ENCODE measurements at regions not wholly inside any gene's neighbourhood (a gene's known extent, or its start where the extent isn't known, plus 50 kb on each side); places are given as distances from the start of the nearest gene placed in this dataset.

GRCh38 chr19:30775956-30776355 is 403.8 kb downstream of the ZNF536 start:
- peaks cover 0 to 3% (median 0%) of the 10 kb centered on the region in 9 donors for H3K4me1 ChIP-seq
- 35 to 49% methylated on average over 4 of the region's 4 CpGs for WGBS, 2 donors
- DNase-seq = no peak

DNA sequence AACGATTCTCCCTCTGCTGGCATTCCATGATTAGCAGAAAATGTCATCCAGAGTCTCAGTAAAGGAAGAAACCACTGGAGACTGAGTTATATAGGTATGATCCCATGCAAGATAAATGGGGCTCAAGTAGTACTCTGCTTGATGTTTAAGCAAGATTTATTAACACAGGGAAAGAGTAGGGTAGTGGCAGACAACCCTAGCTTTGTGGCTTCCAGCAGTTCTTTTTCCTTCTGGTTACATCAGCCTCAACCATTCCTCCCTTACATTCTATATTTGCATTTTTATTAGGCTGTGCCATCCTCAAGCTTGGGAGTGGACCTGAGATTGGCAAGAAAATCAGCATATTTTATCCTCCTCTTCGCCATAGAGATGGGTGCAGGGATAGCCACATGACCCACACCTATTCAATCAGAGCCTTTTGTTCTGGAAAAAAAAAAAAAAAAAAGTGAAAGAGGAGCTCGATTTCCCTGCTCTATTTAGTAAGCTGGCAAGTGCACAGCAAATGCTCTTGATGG is 402.1 kb downstream of the ZNF536 start:
- peaks cover 0 to 21% (median 6%) of the 10 kb centered on the region in 11 donors for H3K9me3 ChIP-seq
- no peak for DNase-seq
- peaks cover 0 to 13% (median 3%) of the 10 kb centered on the region in 7 donors for H3K27me3 ChIP-seq
- no peak for ATAC-seq
- no peaks in the 10 kb centered on the region for H3K4me1 ChIP-seq
- intact Hi-C loops (cut with DNase I) = no loop called here
- WGBS, 2 donors = 57 to 60% methylated on average over 3 of the region's 3 CpGs
- H3K4me3 ChIP-seq = no peak overlapping the region
- H3K36me3 ChIP-seq = no peaks in the 10 kb centered on the region
- TF ChIP-seq, protein P1, sequence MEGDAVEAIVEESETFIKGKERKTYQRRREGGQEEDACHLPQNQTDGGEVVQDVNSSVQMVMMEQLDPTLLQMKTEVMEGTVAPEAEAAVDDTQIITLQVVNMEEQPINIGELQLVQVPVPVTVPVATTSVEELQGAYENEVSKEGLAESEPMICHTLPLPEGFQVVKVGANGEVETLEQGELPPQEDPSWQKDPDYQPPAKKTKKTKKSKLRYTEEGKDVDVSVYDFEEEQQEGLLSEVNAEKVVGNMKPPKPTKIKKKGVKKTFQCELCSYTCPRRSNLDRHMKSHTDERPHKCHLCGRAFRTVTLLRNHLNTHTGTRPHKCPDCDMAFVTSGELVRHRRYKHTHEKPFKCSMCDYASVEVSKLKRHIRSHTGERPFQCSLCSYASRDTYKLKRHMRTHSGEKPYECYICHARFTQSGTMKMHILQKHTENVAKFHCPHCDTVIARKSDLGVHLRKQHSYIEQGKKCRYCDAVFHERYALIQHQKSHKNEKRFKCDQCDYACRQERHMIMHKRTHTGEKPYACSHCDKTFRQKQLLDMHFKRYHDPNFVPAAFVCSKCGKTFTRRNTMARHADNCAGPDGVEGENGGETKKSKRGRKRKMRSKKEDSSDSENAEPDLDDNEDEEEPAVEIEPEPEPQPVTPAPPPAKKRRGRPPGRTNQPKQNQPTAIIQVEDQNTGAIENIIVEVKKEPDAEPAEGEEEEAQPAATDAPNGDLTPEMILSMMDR (IDR thresholded peaks at IDR 0.05) = no peak
- no peak overlapping the region for H3K27ac ChIP-seq

More at GRCh38 chr19:30775956-30776355, 403.8 kb downstream of the ZNF536 start:
- H3K4me3 ChIP-seq = no peak overlapping the region
- no peaks in the 10 kb centered on the region for H3K36me3 ChIP-seq
- no peak for ATAC-seq
- peaks cover 0 to 21% (median 6%) of the 10 kb centered on the region in 11 donors for H3K9me3 ChIP-seq
- TF ChIP-seq, protein P1 (IDR thresholded peaks at IDR 0.05) = no peak
- H3K27me3 ChIP-seq = peaks cover 0 to 22% (median 3%) of the 10 kb centered on the region in 7 donors
- no peak overlapping the region for H3K27ac ChIP-seq
- intact Hi-C loops (cut with DNase I) = no loop called here

DNA sequence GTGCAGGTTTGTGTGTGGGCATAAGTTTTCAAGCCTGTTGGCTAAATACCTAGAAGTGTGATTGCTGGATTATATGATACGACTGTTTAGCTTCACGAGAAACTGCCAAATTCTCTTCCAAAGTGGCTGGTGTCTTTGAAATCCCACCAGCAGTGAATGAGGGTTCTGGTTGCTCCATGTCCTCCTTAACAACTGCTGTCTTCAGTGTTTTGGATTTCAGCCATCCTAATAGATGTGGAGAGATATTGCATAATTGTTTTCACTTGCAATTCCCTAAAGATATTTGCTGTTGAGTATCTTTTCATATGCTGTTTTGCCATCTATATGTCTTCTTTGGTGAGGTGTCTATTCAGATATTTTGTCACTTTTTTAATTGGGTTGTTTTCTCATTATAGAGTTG is 390.5 kb downstream of the ZNF536 start:
- 65 to 70% methylated on average over 2 of the region's 2 CpGs for WGBS, 2 donors
- H3K27ac ChIP-seq = no peak overlapping the region
- DNase-seq = no peak
- no peaks in the 10 kb centered on the region for H3K27me3 ChIP-seq
- intact Hi-C loops (cut with DNase I) = no loop called here
- peaks cover 0 to 9% (median 0%) of the 10 kb centered on the region in 11 donors for H3K9me3 ChIP-seq
- TF ChIP-seq, protein P1 (IDR thresholded peaks at IDR 0.05) = no peak
- no peak overlapping the region for H3K4me3 ChIP-seq
- ATAC-seq = no peak
- no peaks in the 10 kb centered on the region for H3K36me3 ChIP-seq
- H3K4me1 ChIP-seq = no peaks in the 10 kb centered on the region

DNA sequence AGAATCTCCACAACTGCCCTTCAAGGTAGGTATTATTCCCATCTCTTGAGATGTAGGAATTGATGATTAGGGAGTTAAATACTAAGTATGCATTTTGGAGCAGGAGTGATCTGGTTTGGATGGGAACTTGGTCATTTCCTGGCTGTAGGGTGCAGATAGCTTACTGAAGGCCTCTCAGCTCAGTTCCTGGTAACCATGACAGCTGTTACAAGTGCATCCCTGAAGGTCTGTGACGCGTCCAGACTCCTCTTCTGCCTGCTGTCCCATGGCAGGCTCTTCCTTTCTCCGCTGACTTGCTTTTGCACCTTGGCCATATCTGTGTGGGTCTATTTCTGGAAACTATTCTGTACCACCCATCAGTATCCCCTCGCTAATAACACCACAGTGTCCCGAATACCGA is 387.8 kb downstream of the ZNF536 start:
- Histone ChIP-seq H3K36me3 (no peaks in the 10 kb centered on the region), H3K4me1 (no peaks in the 10 kb centered on the region), H3K27ac (no peak overlapping the region), H3K27me3 (peaks cover 0 to 6% (median 0%) of the 10 kb centered on the region in 7 donors), H3K4me3 (no peak overlapping the region), H3K9me3 (peaks cover 0 to 7% (median 0%) of the 10 kb centered on the region in 11 donors)
- 59 to 78% methylated on average over 6 of the region's 6 CpGs for WGBS, 2 donors
- TF ChIP-seq, protein P1 (IDR thresholded peaks at IDR 0.05) = no peak
- intact Hi-C loops (cut with DNase I) = no loop called here
- ATAC-seq (no peak), DNase-seq (no peak)
